HG03045 (cell line): ENCODE measurements at regions not wholly inside any gene's neighbourhood (a gene's known extent, or its start where the extent isn't known, plus 50 kb on each side); places are given as distances from the start of the nearest gene placed in this dataset.

Source experiments
- ATAC-seq: cut with Tn5 transposase; IDR thresholded peaks from one replicate; pipeline ENCODE4 v1.9.1; 2021; ENCODE audit warnings: mild to moderate bottlenecking, moderate library complexity; ENCODE audit not compliant: unreplicated experiment

- no peak for ATAC-seq
Observed at GRCh38 chr4:33566649-33567048, 2677.7 kb downstream of the ARAP2 start.

DNA sequence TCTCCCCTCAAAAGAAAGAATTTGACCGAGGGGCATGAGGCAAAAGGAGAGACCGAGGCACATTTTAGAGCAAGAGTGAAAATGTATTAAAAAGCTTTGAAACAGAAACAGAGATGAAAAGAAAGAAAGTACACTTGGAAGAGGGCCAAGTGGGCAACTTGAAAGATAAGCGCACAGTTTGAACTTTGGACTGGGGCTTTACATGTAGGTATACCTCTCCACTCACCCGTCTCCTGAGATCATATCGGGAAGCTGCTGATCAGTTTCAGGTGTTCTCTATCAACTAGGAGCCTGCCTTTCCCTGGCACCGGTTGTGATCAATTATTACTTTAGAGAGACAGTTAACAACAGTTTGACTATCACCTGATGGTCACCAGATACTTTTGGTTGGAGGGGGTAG lies 2666.5 kb downstream of the ARAP2 start:
- ATAC-seq: no peak

- no peak for ATAC-seq
Observed at GRCh38 chr4:33579951-33580350, 2664.4 kb downstream of the ARAP2 start.

DNA sequence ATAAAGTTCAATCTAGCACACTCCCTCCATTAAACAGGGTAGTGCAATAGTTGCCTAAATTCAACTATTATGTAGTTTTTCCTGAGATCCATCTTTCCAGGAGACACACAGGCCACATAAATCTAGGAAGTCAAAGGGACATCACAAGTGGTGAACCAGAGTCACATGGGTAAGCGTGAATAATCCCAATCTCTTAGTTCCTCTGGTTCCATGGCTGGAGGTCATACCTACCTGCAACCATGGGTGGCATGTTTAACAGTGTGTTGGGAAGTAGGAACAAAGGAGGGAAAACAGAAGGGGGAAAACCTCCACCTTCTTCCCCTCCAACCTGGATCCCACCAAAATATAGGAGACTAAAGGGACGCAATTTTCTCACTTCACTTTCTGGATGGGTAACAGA lies 2651.6 kb downstream of the ARAP2 start:
- no peak for ATAC-seq

GRCh38 chr4:33606951-33607350 lies 2637.4 kb downstream of the ARAP2 start:
- no peak for ATAC-seq

DNA sequence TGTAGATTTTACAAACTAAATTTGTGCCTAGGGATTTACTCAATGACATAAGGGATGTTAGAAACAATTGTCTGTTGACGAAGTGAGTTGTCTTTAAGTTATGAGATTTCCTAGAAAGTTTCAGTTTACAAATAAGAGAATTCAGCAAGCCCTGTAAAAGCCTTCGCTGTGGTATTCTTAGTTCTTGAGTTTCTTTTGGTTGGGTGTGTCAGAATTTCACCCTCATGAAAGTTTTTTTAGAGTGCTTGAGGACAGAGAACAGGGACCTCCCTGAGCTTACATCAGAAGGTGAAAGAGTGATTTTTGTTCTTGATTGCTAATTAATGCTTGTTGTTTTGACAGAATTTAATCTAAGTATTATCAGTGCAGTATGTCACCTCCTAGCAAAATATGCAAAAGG lies 2628.2 kb downstream of the ARAP2 start:
- ATAC-seq: no peak

- ATAC-seq: no peak
Observed at GRCh38 chr4:33625748-33626147, 2618.6 kb downstream of the ARAP2 start.

- no peak for ATAC-seq
Observed at GRCh38 chr4:33626221-33626620, 2618.1 kb downstream of the ARAP2 start.

DNA sequence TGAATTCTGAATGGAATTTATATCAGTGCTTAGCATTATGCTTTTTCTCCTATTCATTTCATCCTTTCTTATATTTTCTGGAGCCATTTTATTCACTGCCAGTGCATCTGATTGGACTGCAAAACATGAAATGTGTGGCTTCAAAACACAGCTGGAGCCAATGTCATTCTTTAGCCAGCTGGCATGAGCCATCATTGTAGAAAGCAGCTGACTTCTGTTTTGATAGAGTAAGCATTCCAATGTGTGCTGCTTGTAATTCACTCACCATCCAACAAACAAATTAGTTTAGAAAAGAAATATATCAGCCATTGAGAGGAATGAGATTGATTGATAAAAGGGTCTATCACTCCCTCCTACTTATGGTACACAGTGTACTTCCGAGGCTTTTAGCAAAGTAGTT lies 2616.0 kb downstream of the ARAP2 start:
- ATAC-seq: no peak

DNA sequence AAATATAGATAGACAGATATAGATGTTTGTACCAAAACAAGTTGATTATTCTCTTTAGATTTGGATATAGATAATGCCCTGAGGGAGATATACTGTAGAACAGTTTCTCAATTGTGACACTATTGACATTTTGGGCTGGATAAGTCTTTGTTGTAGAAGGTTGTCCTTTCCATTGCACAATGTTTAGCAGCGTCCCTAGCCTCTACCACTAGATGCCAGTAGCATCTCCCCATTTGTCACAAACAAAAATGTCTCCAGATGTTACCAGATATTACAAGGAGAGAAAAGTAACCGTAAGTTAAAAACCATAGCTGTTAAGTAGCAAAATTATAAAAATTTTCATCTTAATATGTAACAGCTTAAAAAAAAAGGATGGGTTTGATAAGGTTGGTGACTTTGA lies 2595.3 kb downstream of the ARAP2 start:
- ATAC-seq: no peak

GRCh38 chr4:33649471-33649870 lies 2594.8 kb downstream of the ARAP2 start:
- no peak for ATAC-seq

- no peak for ATAC-seq
Observed at GRCh38 chr4:33650036-33650435, 2594.3 kb downstream of the ARAP2 start.

DNA sequence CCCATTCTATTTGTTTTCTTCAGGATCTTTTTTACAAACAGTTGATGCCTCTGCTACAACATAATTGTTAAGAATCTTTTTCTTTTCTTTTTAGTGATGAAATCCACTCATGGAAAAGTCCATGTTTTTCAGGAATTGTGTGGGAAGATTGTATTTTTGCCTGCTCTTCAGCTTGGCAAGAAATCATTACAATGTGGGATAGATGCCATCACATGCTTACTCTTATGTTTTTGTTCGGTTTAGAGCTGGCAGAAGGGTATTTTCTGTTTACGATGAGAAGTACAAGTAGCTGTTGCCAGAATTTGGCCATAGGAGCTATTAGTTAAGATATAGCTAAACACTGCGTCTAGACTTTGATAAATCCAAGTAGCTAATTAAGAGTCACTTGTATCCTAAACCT lies 2585.3 kb downstream of the ARAP2 start:
- ATAC-seq: no peak

GRCh38 chr4:33661636-33662035 lies 2582.7 kb downstream of the ARAP2 start:
- no peak for ATAC-seq

DNA sequence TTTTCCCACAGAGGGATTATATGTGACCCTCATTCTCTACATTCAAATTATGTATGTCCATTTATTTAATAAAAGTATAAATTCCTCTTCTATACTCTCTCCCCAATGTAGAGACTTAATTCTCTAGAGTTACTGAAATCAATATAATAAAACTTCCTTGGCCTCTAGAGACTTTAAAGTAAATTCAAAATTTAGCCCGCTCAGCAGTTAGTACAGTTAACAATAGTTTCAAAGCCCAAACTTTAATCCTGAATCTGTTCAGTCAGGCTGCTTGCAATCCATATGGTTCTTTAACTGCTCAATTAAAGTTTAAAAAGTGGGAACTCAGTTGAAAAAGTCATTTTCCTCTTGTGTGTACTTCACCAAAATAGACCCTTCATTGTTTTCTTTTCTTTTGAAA lies 2558.4 kb downstream of the ARAP2 start:
- no peak for ATAC-seq

GRCh38 chr4:33696041-33696440 lies 2548.3 kb downstream of the ARAP2 start:
- ATAC-seq: no peak

GRCh38 chr4:33696586-33696985 lies 2547.7 kb downstream of the ARAP2 start:
- ATAC-seq: no peak

DNA sequence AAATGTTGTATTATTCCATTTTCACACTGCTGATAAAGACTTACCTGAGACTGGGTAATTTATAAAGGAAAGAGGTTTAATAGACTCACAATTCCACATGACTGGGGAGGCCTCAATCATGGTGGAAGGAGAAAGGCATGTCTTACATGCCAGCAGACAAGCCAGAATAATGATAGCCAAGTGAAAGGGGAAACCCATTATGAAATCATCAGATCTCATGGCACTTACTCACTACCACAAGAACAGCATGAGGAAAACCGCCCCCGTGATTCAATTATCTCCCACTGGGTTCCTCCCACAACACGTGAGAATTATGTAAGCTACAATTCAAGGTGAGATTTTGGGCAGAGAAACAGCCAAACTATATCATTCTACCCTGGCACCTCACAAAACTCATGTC lies 2535.1 kb downstream of the ARAP2 start:
- no peak for ATAC-seq

DNA sequence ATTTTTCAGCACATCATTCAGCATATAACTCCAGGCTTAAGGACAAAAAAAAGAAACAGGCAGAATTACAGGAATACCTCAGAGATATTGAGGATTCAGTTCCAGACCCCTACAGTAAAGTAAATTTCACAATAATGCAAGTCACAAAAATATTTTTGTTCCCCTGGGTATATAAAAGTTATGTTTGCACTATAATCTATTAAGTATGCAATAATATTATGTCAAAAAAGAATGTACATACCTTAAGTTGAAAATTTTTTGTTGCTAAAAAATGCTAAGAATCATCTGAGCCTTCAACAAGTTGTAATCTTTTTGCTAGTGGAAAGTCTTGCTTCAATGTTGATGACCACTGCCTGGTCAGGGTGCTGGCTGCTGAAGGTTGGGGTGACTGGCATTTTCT lies 2532.5 kb downstream of the ARAP2 start:
- no peak for ATAC-seq

- ATAC-seq: no peak
Observed at GRCh38 chr4:33714971-33715370, 2529.3 kb downstream of the ARAP2 start.

DNA sequence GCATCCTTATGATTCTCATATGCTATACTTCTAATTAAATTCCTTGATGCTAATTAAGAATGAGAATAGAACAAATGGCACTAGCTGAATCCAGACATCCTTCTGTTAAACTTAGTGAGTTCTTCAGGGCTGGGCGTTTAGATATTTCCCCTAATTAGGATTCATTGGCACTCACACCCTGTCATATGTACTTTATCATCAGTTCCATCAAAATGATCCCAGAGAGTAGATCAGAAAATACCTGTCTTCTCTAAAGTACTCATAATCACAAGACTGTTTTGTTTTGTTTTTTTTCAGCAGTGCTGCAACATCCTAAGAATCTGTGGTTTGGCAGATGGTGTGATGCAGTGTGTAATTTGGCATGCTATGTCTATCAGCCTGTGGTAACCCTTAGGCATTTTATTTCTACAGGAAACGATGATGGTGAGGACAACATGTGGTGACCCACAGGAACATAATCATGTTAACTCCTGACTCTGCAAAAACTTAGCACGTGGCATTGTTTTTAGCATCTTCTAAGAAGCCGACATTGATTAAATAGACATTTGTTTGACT lies 2528.4 kb downstream of the ARAP2 start:
- no peak for ATAC-seq

- ATAC-seq: no peak
Observed at GRCh38 chr4:33722254-33722653, 2522.1 kb downstream of the ARAP2 start.

GRCh38 chr4:33722800-33723516 lies 2521.4 kb downstream of the ARAP2 start:
- no peak for ATAC-seq
